ENCODE measurements at regions not wholly inside any gene's neighbourhood (a gene's known extent, or its start where the extent isn't known, plus 50 kb on each side); places are given as distances from the start of the nearest gene placed in this dataset.

GRCh38 chr14:85911044-85911443 is 381.1 kb downstream of the FLRT2 start:
- Histone ChIP-seq H2BK5ac (ENCODE audit: low read depth, low read length, poor library complexity, severe bottlenecking) (no peak overlapping the region), H3K79me1 (ENCODE audit: low read depth in 1 of 2, low read length in 2 of 2) (no peaks in the 10 kb centered on the region), H3K56ac (ENCODE audit: extremely low read depth, insufficient read depth, low read length) (no peak overlapping the region), H3K4me2 (ENCODE audit: low read depth, low read length) (no peak overlapping the region), H3K27me3 (ENCODE audit: control insufficient read depth, insufficient read depth, low read length) (no peaks in the 10 kb centered on the region), H3K36me3 (ENCODE audit: control insufficient read depth, insufficient read depth, low read length) (no peaks in the 10 kb centered on the region), H3K14ac (replicated peaks; ENCODE audit: low read depth, low read length) (no peak overlapping the region), H2AK9ac (replicated peaks; ENCODE audit: low read depth, low read length, poor library complexity) (no peak overlapping the region), H3K9me3 (ENCODE audit: control insufficient read depth, insufficient read depth, low read length) (no peaks in the 10 kb centered on the region), H3K4ac (ENCODE audit: low read depth, low read length) (no peak overlapping the region), H2AK5ac (ENCODE audit: low read depth, low read length) (no peak overlapping the region), H3K4me1 (ENCODE audit: control insufficient read depth, insufficient read depth, low read length) (no peaks in the 10 kb centered on the region), H2AFZ (replicated peaks; ENCODE audit: low read length, poor library complexity) (no peak overlapping the region), H3K4me3 (ENCODE audit: insufficient read depth, low read depth, low read length) (no peak overlapping the region), H4K20me1 (ENCODE audit: insufficient read depth, low read length) (no peaks in the 10 kb centered on the region), H2BK120ac (ENCODE audit: low read depth, low read length) (no peak overlapping the region), H4K8ac (ENCODE audit: low read depth in 2 of 2, low read length in 2 of 2) (no peak overlapping the region), H3K9me1 (ENCODE audit: insufficient read depth, low read length) (no peaks in the 10 kb centered on the region), H2BK20ac (ENCODE audit: low read depth, low read length) (no peak overlapping the region), H3K9ac (ENCODE audit: low read depth, low read length) (no peak overlapping the region), H4K91ac (ENCODE audit: insufficient read depth, low read depth, low read length) (no peak overlapping the region), H4K5ac (ENCODE audit: low read depth, low read length) (no peak overlapping the region), H3K23ac (ENCODE audit: low read depth, low read length) (no peak overlapping the region), H3K18ac (ENCODE audit: low read depth, low read length) (no peak overlapping the region), H2BK15ac (ENCODE audit: low read depth, low read length) (no peak overlapping the region), H3K27ac (ENCODE audit: insufficient read depth, low read length) (no peak overlapping the region)
- intact Hi-C loops (cut with micrococcal nuclease) = no loop called here
- in situ Hi-C loops (cut with MboI; ENCODE audit: low sequenced_read_pairs) = no loop called here
- no TSS peak for BruUV-seq (replicated peaks)
- ChIA-PET POLR2A (ENCODE audit: unreplicated experiment) (no interaction called here), CTCF (no interaction called here)
- dilution Hi-C loops (cut with HindIII; ENCODE audit: low sequenced_read_pairs, unreplicated experiment) = no loop called here
- WGBS, 2 experiments (ENCODE audit: extremely low coverage in 2 of 2, insufficient read length in 1 of 2) = no CpG with 5 or more reads among the region's 2 CpGs
- DNase-seq (no peak), ATAC-seq (ENCODE audit: low read depth) (no peak)
- no peak for TF ChIP-seq CHD1 (IDR thresholded peaks at IDR 0.05; ENCODE audit: low read depth, low read length)
- TF ChIP-seq NFE2L2 (IDR thresholded peaks at IDR 0.05; ENCODE audit: low read depth, low read length) = no peak
- TF ChIP-seq SMC3 (IDR thresholded peaks at IDR 0.05; ENCODE audit: low read depth, low read length) = no peak
- TF ChIP-seq RCOR1 (IDR thresholded peaks at IDR 0.05; ENCODE audit: insufficient replicate concordance, low read length) = no peak
- TF ChIP-seq, protein P1, sequence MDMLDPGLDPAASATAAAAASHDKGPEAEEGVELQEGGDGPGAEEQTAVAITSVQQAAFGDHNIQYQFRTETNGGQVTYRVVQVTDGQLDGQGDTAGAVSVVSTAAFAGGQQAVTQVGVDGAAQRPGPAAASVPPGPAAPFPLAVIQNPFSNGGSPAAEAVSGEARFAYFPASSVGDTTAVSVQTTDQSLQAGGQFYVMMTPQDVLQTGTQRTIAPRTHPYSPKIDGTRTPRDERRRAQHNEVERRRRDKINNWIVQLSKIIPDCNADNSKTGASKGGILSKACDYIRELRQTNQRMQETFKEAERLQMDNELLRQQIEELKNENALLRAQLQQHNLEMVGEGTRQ (IDR thresholded peaks at IDR 0.05; ENCODE audit: low read depth, low read length) = no peak
- no peak for TF ChIP-seq BHLHE40 (IDR thresholded peaks at IDR 0.05; ENCODE audit: low read depth, low read length)
- TF ChIP-seq CTCF (conservative IDR thresholded peaks at IDR 0.05; ENCODE audit: low read depth, low read length) = no peak
- TF ChIP-seq, protein P2, sequence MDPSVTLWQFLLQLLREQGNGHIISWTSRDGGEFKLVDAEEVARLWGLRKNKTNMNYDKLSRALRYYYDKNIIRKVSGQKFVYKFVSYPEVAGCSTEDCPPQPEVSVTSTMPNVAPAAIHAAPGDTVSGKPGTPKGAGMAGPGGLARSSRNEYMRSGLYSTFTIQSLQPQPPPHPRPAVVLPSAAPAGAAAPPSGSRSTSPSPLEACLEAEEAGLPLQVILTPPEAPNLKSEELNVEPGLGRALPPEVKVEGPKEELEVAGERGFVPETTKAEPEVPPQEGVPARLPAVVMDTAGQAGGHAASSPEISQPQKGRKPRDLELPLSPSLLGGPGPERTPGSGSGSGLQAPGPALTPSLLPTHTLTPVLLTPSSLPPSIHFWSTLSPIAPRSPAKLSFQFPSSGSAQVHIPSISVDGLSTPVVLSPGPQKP (IDR thresholded peaks at IDR 0.05; ENCODE audit: borderline replicate concordance, low read depth, low read length) = no peak
- TF ChIP-seq CEBPB (IDR thresholded peaks at IDR 0.05; ENCODE audit: low read depth, low read length) = no peak
- no peak for TF ChIP-seq RAD21 (IDR thresholded peaks at IDR 0.05; ENCODE audit: low read length)
- no peak for TF ChIP-seq POLR2A (IDR thresholded peaks at IDR 0.05; ENCODE audit: low read depth, low read length)
- TF ChIP-seq MXI1 (IDR thresholded peaks at IDR 0.05; ENCODE audit: borderline replicate concordance, low read depth, low read length) = no peak
- no peak for TF ChIP-seq RFX5 (IDR thresholded peaks at IDR 0.05; ENCODE audit: low read depth, low read length)
- no peak for TF ChIP-seq MAZ (IDR thresholded peaks at IDR 0.05; ENCODE audit: borderline replicate concordance, low read depth, low read length)
- TF ChIP-seq FOS (IDR thresholded peaks at IDR 0.05; ENCODE audit: low read depth, low read length) = no peak
- TF ChIP-seq MAFK (IDR thresholded peaks at IDR 0.05; ENCODE audit: low read depth, low read length) = no peak

Measured in IMR-90 (cell line).